Common myeloid progenitor, CD34-positive (primary cell): ENCODE measurements at regions not wholly inside any gene's neighbourhood (a gene's known extent, or its start where the extent isn't known, plus 50 kb on each side); places are given as distances from the start of the nearest gene placed in this dataset.

Experiments
- CTCF ChIA-PET: fragments of 350-600 bp; sonication (Branson Sonifier 250); formaldehyde crosslinking; loops from one replicate; lab custom pipeline; 2021; ENCODE audit warnings: antibody characterized with exemption; lab: Charles Lee
- POLR2A ChIA-PET: fragments of 350-600 bp; sonication (Branson Sonifier 250); formaldehyde crosslinking; loops from one replicate; lab custom pipeline; 2021; ENCODE audit warnings: antibody characterized with exemption; lab: Charles Lee
- DNase-seq, 3 donors: peaks; one replicate each; pipeline versions ENCODE4 v3.0.0 to v3.0.0-alpha.2; 2013
- H3K27ac ChIP-seq, 2 experiments: 1 replicate in 1 of 2; 2 replicates in 1 of 2; pipeline ENCODE4 v1.7.0; 2013; ENCODE audit warnings: inconsistent platforms in 2 of 2, low read length in 2 of 2, mild to moderate bottlenecking in 2 of 2, low read depth in 1 of 2, moderate library complexity in 1 of 2; ENCODE audit not compliant: severe bottlenecking in 2 of 2, insufficient read depth in 1 of 2, poor library complexity in 1 of 2
- H3K27me3 ChIP-seq, 5 experiments: replicated peaks in 2 of 5; 1 replicate in 3 of 5; 2 replicates in 2 of 5; pipeline versions ENCODE4 v1.6.1 to v1.7.0; 2013; ENCODE audit warnings: low read length in 4 of 5, mild to moderate bottlenecking in 2 of 5, moderate library complexity in 2 of 5, inconsistent platforms in 1 of 5; ENCODE audit not compliant: insufficient read depth in 5 of 5, control insufficient read depth in 4 of 5
- H3K36me3 ChIP-seq, 4 experiments: 1 replicate in 2 of 4; 2 replicates in 2 of 4; pipeline versions ENCODE4 v1.6.1 to v1.7.0; 2013; ENCODE audit warnings: low read length in 3 of 4, control low read depth in 1 of 4, mild to moderate bottlenecking in 1 of 4; ENCODE audit not compliant: control insufficient read depth in 4 of 4, insufficient read depth in 4 of 4
- H3K4me1 ChIP-seq, 4 experiments: 1 replicate in 3 of 4; 2 replicates in 1 of 4; pipeline versions ENCODE4 v1.6.1 to v1.7.1; 2013; ENCODE audit warnings: low read length in 3 of 4, mild to moderate bottlenecking in 3 of 4, control low read depth in 1 of 4, inconsistent platforms in 1 of 4, moderate library complexity in 1 of 4; ENCODE audit not compliant: control insufficient read depth in 4 of 4, insufficient read depth in 4 of 4; ENCODE audit errors: control extremely low read depth in 1 of 4
- H3K4me3 ChIP-seq, 7 experiments: 1 replicate in 4 of 7; 2 replicates in 3 of 7; pipeline versions ENCODE4 v1.5.1 to v1.7.0; 2013; ENCODE audit warnings: mild to moderate bottlenecking in 7 of 7, low read length in 6 of 7, moderate library complexity in 6 of 7, inconsistent platforms in 2 of 7, low read depth in 2 of 7, control low read depth in 1 of 7; ENCODE audit not compliant: insufficient read depth in 4 of 7, control insufficient read depth in 1 of 7; ENCODE audit errors: extremely low read depth in 1 of 7
- H3K9me3 ChIP-seq, 5 experiments: 1 replicate in 4 of 5; 2 replicates in 1 of 5; pipeline versions ENCODE4 v1.6.1 to v1.7.1; 2013; ENCODE audit warnings: low read length in 4 of 5, mild to moderate bottlenecking in 2 of 5, inconsistent platforms in 1 of 5, low read depth in 1 of 5, moderate library complexity in 1 of 5; ENCODE audit not compliant: control insufficient read depth in 4 of 5, insufficient read depth in 2 of 5; ENCODE audit errors: control extremely low read depth in 1 of 5
- WGBS: methylation state at CpG from one replicate; pipeline ENCODE4 v1.1.5; 2013; ENCODE audit not compliant: insufficient coverage; 5-methylcytosine and 5-hydroxymethylcytosine counted together

DNA sequence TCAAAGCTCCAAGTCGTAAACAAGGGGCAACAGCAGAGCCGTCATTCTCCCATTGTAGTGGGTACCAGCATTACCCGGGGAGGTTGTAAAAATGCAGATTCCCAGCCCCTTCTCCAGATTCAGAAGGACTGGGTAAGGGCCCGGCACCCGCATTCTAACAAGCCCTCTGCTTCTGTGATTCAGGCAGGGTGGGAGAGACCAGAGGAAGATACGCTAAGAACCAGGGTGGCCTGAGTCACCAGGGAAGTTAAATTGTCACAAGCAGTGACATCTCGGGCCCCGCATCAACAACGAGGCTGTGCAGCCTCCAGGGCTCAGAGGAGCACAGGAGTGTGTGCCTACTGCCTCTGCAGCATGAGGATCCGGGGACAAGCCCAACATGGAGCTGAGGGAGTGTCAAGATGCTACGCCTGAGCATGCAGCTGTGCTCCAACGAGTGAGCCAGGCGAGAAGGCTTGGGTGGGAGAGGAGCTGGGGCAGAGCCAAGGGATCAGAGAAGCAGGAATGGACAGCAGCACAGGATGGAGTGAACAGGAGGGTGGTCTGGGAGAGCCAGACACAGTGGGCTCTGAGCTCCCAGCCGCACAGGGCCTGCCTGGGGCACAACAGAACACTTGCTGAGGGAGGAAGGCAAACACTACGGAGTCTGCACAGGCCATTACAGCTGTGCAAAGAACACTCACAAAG is 68.5 kb downstream of the CPN2 start:
- no peaks in the 10 kb centered on the region for H3K27me3 ChIP-seq
- POLR2A ChIA-PET = no interaction called here
- no peak overlapping the region for H3K27ac ChIP-seq
- CTCF ChIA-PET = interaction anchor here (2.8 kb wide), 1 partner anchor 12 kb away, joined by 12 read pairs; no protein-coding TSS in a partner anchor
- no peak overlapping the region for H3K4me3 ChIP-seq
- WGBS = 97% methylated on average over 15 of the region's 15 CpGs
- DNase-seq = no peak
- H3K4me1 ChIP-seq = peaks cover 0 to 24% (median 12%) of the 10 kb centered on the region in 4 experiments
- H3K9me3 ChIP-seq = no peaks in the 10 kb centered on the region
- H3K36me3 ChIP-seq = no peaks in the 10 kb centered on the region

DNA sequence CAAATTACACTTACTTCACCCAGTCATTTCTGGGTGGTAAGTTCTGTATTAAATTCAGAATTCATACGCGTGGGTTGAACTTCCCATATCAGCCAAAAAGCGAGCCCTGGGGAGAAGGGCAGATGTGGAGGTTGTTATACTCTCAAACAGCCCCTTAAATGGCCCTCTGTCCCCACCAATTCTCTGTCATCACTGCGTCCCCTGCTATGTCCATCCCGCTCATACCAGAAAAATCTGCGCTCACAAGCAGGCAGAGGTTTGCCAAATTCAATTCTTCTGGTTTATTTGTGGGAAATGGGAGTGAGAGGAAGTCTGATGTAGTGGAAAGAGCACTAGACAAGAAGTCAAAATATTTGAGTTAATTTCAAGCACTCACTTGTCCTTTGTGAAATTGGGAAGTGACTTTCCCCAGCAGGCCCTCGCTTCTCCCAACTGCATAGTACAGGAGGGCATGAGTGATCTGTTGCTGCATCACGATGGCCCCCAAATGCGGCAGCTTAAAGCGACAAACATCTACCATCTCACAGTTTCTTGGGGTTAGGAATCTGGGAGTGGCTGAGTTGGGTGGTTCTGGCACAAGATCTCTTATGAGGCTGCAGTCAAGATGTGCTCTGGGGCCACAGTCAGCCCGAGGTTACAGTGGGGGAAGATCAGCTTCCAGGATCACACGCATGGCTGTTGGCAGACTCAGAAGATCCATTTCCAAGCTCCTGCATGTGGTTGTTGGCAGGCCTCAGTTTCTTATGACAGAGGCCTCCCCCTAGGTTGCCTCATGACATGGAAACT is 67.7 kb downstream of the CPN2 start:
- CTCF ChIA-PET = interaction anchor here (0.9 to 2.8 kb wide), 2 partner anchors 11 to 13 kb away, joined by 3 to 12 read pairs; no protein-coding TSS in a partner anchor
- no peaks in the 10 kb centered on the region for H3K36me3 ChIP-seq
- no peaks in the 10 kb centered on the region for H3K27me3 ChIP-seq

DNA sequence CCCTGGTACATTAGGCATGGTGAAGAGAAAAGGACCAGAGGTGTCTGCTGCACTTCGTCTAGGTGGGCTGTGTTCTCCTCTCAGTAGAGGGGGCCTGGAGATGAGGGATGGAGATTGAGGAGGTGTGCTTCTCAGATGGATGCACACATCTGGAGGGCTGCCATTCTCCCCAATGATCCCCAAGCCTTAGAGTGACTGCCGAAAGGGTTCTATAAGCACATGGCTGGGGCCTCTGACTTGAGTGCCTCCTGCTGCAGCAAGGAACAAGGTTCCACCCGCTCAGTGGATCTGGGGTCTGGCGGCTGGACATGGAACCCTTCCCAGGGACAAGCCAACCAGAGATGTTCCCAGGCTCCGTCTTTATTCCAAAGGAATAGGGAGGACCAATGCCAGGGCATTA is 66.8 kb downstream of the CPN2 start:
- Histone ChIP-seq H3K9me3 (no peaks in the 10 kb centered on the region), H3K4me1 (peaks cover 0 to 21% (median 12%) of the 10 kb centered on the region in 4 experiments), H3K4me3 (no peak overlapping the region), H3K27me3 (no peaks in the 10 kb centered on the region), H3K27ac (no peak overlapping the region), H3K36me3 (no peaks in the 10 kb centered on the region)
- no peak for DNase-seq
- CTCF ChIA-PET = interaction anchor here (0.9 to 2.8 kb wide), 4 partner anchors 10 to 117 kb away, joined by 3 to 12 read pairs (median 3); no protein-coding TSS in a partner anchor
- 100% methylated on average over 4 of the region's 5 CpGs for WGBS
- POLR2A ChIA-PET = no interaction called here

More for the DNA sequence above, 67.7 kb downstream of the CPN2 start:
- Histone ChIP-seq H3K27ac (no peak overlapping the region), H3K4me1 (peaks cover 0 to 21% (median 12%) of the 10 kb centered on the region in 4 experiments), H3K9me3 (no peaks in the 10 kb centered on the region), H3K4me3 (no peak overlapping the region)
- WGBS = 93% methylated on average over 7 of the region's 12 CpGs
- POLR2A ChIA-PET = no interaction called here
- no peak for DNase-seq

DNA sequence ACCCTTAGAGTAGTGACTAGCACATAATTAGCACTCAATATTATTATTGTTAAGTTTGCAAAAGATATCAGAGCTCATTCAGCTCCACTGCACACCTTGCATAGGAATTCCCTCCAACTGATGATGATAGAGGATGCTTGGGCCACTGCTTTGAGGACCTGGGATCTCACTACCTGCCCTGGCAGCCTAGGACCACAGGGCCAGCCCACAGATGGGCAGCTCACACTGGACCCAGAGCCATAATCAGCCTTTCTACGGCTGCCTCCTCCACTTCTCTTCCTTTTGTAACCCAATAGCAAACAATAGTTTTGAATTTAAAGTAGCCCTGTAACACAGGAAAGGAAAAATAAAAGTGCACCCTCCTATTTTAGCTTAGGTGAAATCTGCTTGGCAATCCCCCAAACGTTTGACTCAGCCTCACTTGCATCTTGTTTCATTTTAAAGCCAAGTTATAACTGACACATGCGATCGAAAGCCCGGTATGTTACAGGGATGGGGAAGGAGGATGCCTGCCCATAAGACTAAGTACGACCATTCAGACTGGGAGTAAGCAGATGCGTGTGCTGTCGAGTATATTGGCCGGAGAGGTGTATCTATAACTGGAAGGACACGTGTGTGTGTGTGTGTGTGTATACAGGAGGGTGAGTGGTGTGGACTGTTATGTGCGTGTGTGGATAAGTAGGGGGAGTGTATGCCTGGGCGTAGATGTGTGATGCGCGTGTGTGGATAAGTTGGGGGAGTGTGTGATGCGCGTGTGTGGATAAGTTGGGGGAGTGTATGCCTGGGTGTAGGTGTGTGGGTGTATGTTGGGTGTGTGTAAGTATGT is 65.9 kb downstream of the CPN2 start:
- whole genome bisulfite sequencing = 72% methylated on average over 12 of the region's 16 CpGs
- peaks cover 0 to 21% (median 12%) of the 10 kb centered on the region in 4 experiments for H3K4me1 ChIP-seq
- H3K27me3 ChIP-seq = no peaks in the 10 kb centered on the region
- POLR2A ChIA-PET = no interaction called here
- no peaks in the 10 kb centered on the region for H3K36me3 ChIP-seq
- CTCF ChIA-PET = interaction anchor here (0.9 to 1.8 kb wide), 4 partner anchors 11 to 118 kb away, joined by 3 to 8 read pairs (median 3); no protein-coding TSS in a partner anchor
- no peak overlapping the region for H3K4me3 ChIP-seq
- DNase-seq = peak; percentile 19 to 57 (median 54)
- no peak overlapping the region for H3K27ac ChIP-seq
- peaks cover 0 to 2% (median 0%) of the 10 kb centered on the region in 5 experiments for H3K9me3 ChIP-seq

DNA sequence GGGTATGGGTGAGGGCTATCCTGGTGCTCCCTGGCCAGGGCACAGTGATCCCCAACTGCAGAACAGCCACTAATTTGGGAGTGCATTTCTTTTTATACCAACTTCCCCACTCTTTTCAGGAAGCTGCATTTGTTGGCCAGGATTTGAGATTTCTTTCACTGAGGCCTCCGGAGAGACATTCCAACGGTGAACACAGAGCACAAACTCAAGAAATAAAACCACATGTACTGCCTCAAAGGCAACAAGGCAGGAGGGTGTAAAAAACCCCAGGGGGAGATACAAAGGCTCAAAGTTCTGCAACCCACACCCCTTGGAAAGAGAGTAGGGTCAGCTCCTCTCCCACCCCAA is 65.3 kb downstream of the CPN2 start:
- Histone ChIP-seq H3K9me3 (peaks cover 0 to 6% (median 0%) of the 10 kb centered on the region in 5 experiments), H3K36me3 (no peaks in the 10 kb centered on the region), H3K27ac (no peak overlapping the region), H3K4me1 (peaks cover 0 to 21% (median 12%) of the 10 kb centered on the region in 4 experiments), H3K4me3 (no peak overlapping the region), H3K27me3 (no peaks in the 10 kb centered on the region)
- ChIA-PET POLR2A (no interaction called here), CTCF (interaction anchor here (1.3 to 1.8 kb wide), 5 partner anchors 12 to 507 kb away, joined by 3 to 8 read pairs (median 3); no protein-coding TSS in a partner anchor)
- no peak for DNase-seq
- WGBS = 0% methylated on average over 2 of the region's 2 CpGs

DNA sequence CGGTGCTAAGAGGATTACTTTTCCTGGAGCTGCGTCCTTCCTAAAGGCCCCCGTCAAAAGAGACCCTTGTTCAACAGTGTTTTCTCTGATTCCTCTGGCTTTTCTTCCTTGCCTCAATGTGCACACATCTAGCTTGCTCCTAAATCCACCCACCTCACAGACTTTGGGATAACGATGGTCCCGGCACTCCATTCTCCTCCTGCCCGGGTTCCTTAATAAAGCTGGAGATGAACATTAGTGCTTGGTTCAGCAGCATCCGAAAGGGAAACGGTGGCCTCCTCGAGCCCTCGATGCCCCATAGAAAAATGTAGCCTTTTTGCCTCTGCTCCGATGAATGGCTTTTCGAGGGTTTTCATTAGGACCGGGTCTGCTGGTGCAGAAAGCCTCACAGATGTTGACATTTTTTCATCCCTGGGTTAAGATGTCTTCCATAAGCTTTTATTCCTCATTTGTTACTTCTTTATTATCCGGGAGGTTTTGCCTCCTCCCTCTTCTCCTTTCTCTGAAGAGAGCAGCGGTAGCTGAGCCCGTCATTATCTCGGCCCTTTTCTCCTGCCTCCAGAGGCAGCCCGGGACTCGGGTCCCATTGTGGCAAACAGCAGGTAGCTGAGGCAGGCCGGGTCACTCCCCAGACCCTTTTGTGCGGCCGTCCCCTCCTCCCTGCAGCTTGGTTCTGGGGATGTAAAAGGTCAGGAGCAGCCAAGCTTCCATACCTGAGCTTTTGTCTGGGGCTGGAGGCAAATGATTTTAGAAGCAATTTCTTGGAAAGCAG is 64.6 kb downstream of the CPN2 start:
- Histone ChIP-seq H3K27me3 (no peaks in the 10 kb centered on the region), H3K4me1 (peaks cover 0 to 21% (median 12%) of the 10 kb centered on the region in 4 experiments), H3K9me3 (peaks cover 0 to 9% (median 0%) of the 10 kb centered on the region in 5 experiments), H3K27ac (no peak overlapping the region), H3K36me3 (no peaks in the 10 kb centered on the region), H3K4me3 (no peak overlapping the region)
- CTCF ChIA-PET = interaction anchor here (1.0 to 1.8 kb wide), 9 partner anchors 12 to 507 kb away, joined by 3 to 8 read pairs (median 3); no protein-coding TSS in a partner anchor
- 98% methylated on average over 22 of the region's 22 CpGs for WGBS
- DNase-seq = no peak
- POLR2A ChIA-PET = no interaction called here
